ENCODE measurements at regions not wholly inside any gene's neighbourhood (a gene's known extent, or its start where the extent isn't known, plus 50 kb on each side); places are given as distances from the start of the nearest gene placed in this dataset.

DNA sequence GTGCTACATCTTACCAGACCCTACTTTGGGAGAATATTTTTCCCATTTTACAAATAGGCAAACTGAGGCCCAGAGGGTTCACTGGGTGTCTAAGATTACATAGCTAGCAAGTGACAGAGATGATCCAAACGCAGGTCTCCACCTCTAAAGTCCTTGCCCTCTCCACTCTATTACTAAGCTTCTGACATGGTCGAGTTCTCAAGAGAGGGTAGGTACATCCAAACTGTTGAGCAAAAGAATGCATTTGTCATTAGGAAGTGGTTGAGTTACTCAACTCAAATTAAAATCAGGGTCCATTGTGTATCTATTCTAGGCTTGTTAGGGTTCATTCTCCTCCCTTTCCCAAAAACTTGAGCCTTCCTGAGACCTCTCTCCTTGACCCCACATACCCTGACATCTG lies 680.6 kb upstream of the FANCL start:
- H3K27me3 ChIP-seq = no peaks in the 10 kb centered on the region

DNA sequence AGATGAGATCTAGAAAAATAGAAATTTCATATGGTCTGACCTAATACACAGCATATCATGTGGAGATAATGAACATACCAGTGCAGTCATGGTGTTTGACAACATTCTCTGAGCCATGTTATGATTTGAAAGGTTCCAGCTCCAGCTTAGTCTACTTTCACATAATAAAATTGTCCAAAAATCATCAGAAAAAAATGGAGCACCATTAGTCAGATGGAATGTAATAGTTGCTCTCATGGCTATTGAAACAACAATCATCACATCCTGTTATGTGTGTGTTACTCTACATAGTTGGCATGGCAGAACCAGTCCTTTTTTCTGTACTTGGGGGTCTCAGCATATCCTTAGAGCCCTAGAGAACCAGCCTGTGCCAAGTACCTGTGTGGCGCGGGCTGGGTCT lies 678.9 kb upstream of the FANCL start:
- intact Hi-C loops (cut with DNase I; ENCODE audit: low total_unique reads) = no loop called here
- no peak overlapping the region for H3K27ac ChIP-seq
- no peak for DNase-seq (ENCODE audit: low spot score in 2 of 2)

More for the DNA sequence above, 680.6 kb upstream of the FANCL start:
- Histone ChIP-seq H3K9me3 (no peaks in the 10 kb centered on the region), H3K36me3 (no peaks in the 10 kb centered on the region), H3K4me3 (no peak overlapping the region), H3K27ac (no peak overlapping the region), H3K4me1 (no peaks in the 10 kb centered on the region)
- DNase-seq (ENCODE audit: low spot score in 2 of 2) = no peak
- TF ChIP-seq, protein P1, sequence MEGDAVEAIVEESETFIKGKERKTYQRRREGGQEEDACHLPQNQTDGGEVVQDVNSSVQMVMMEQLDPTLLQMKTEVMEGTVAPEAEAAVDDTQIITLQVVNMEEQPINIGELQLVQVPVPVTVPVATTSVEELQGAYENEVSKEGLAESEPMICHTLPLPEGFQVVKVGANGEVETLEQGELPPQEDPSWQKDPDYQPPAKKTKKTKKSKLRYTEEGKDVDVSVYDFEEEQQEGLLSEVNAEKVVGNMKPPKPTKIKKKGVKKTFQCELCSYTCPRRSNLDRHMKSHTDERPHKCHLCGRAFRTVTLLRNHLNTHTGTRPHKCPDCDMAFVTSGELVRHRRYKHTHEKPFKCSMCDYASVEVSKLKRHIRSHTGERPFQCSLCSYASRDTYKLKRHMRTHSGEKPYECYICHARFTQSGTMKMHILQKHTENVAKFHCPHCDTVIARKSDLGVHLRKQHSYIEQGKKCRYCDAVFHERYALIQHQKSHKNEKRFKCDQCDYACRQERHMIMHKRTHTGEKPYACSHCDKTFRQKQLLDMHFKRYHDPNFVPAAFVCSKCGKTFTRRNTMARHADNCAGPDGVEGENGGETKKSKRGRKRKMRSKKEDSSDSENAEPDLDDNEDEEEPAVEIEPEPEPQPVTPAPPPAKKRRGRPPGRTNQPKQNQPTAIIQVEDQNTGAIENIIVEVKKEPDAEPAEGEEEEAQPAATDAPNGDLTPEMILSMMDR (IDR thresholded peaks at IDR 0.05) = no peak
- no peak for TF ChIP-seq POLR2AphosphoS5 (IDR thresholded peaks at IDR 0.05)
- intact Hi-C loops (cut with DNase I; ENCODE audit: low total_unique reads) = no loop called here

DNA sequence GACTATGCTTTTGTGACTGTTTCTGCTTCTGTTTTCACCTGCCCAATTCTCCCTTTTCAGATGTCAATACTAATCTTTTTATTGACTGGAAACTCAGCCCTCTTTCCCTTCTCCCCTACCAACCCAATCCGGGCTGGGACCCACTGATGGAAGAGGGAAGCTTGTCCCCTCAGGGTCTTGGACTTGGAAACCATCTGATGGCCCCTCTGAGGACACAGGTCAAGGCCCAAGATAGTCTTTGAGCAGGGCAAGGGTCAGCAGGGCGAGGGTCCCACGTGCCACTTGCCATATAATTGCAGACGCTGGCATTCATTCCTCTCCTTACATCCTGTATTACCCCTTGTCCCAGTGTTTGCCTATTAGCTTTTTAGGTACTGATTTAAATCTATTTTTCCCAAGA lies 678.2 kb upstream of the FANCL start:
- no peak for TF ChIP-seq POLR2AphosphoS5 (IDR thresholded peaks at IDR 0.05)
- H3K27ac ChIP-seq = no peak overlapping the region
- no peaks in the 10 kb centered on the region for H3K36me3 ChIP-seq
- no peaks in the 10 kb centered on the region for H3K4me1 ChIP-seq
- intact Hi-C loops (cut with DNase I; ENCODE audit: low total_unique reads) = no loop called here
- H3K9me3 ChIP-seq = no peaks in the 10 kb centered on the region
- no peak for DNase-seq (ENCODE audit: low spot score in 2 of 2)
- H3K27me3 ChIP-seq = no peaks in the 10 kb centered on the region
- no peak overlapping the region for H3K4me3 ChIP-seq

More for the DNA sequence above, 678.9 kb upstream of the FANCL start:
- no peaks in the 10 kb centered on the region for H3K27me3 ChIP-seq
- TF ChIP-seq, protein P1 (IDR thresholded peaks at IDR 0.05) = no peak
- TF ChIP-seq POLR2AphosphoS5 (IDR thresholded peaks at IDR 0.05) (no peak), POLR2A (IDR thresholded peaks at IDR 0.05) (no peak)
- H3K4me1 ChIP-seq = no peaks in the 10 kb centered on the region
- H3K4me3 ChIP-seq = no peak overlapping the region
- no peaks in the 10 kb centered on the region for H3K9me3 ChIP-seq
- no peaks in the 10 kb centered on the region for H3K36me3 ChIP-seq

DNA sequence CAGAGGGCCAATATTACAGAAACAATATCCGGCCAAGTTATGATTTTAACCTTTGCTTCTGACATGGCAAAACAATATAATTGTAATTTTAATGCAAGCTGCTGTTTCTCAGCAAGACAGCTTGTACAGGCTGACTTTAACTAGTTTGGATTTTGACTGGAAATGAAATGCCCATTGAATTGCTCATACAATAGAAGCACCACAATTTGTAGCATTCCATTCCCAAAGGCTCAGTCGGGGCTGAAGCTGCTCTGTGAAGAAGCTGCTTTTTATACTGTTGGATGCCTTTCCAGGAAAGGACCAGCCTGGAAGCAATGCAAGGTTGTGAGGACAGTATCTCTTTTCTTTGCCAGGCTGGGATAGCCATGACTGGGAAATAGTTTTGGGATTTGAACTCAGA lies 677.0 kb upstream of the FANCL start:
- H3K27me3 ChIP-seq = no peaks in the 10 kb centered on the region
- DNase-seq (ENCODE audit: low spot score in 2 of 2) = no peak
- no peaks in the 10 kb centered on the region for H3K9me3 ChIP-seq
- no peaks in the 10 kb centered on the region for H3K36me3 ChIP-seq
- TF ChIP-seq POLR2A (IDR thresholded peaks at IDR 0.05) (no peak), POLR2AphosphoS5 (IDR thresholded peaks at IDR 0.05) (no peak)
- TF ChIP-seq, protein P1 (IDR thresholded peaks at IDR 0.05) = no peak
- no peak overlapping the region for H3K27ac ChIP-seq
- intact Hi-C loops (cut with DNase I; ENCODE audit: low total_unique reads) = no loop called here
- no peaks in the 10 kb centered on the region for H3K4me1 ChIP-seq
- no peak overlapping the region for H3K4me3 ChIP-seq

DNA sequence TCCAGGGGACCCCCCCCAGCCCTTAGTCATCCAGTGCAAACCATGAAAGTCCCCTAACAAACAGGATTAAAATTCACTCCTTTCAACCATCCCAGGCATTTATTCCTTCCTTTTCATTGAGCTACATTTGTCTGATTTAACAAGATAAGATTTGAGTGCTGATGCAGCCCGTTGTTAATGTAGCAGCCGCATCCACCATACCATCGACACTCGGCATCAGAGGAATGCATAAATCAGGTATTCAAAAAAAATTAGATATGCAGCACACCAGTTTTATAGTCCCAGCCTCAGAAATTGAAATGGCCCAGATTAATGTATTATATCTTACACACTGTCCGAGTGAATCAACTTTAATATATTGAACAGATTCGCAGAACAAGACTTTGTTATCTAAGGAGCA lies 676.5 kb upstream of the FANCL start:
- Histone ChIP-seq H3K36me3 (no peaks in the 10 kb centered on the region), H3K9me3 (no peaks in the 10 kb centered on the region), H3K4me1 (no peaks in the 10 kb centered on the region), H3K27ac (no peak overlapping the region), H3K27me3 (no peaks in the 10 kb centered on the region), H3K4me3 (no peak overlapping the region)
- intact Hi-C loops (cut with DNase I; ENCODE audit: low total_unique reads) = no loop called here
- no peak for DNase-seq (ENCODE audit: low spot score in 2 of 2)
- TF ChIP-seq, protein P1 (IDR thresholded peaks at IDR 0.05) = no peak
- TF ChIP-seq POLR2A (IDR thresholded peaks at IDR 0.05) (no peak), POLR2AphosphoS5 (IDR thresholded peaks at IDR 0.05) (no peak)

DNA sequence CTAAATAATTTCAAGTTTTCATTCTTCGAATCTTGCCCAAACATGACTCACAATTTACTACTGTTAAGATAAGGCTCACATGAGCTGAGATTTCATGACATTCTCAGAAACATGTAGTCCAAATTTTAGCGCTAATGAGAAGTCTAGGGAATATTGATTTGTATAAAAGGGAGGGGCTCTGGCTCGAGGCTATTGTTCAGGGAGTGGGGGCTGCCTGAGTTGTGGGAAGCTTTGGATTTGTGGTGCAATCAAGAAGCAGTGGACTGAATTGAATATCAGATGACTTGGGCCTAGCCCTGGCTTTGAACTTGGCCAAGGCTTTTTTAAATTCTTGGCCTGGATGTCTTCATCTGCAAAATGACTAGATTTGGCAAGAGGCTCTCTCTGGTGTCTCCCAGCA lies 674.9 kb upstream of the FANCL start:
- H3K4me3 ChIP-seq = no peak overlapping the region
- DNase-seq (ENCODE audit: low spot score in 2 of 2) = no peak
- H3K27ac ChIP-seq = no peak overlapping the region
- no peaks in the 10 kb centered on the region for H3K9me3 ChIP-seq
- TF ChIP-seq POLR2A (IDR thresholded peaks at IDR 0.05) (no peak), POLR2AphosphoS5 (IDR thresholded peaks at IDR 0.05) (no peak)
- TF ChIP-seq, protein P1 (IDR thresholded peaks at IDR 0.05) = no peak
- no peaks in the 10 kb centered on the region for H3K4me1 ChIP-seq
- H3K36me3 ChIP-seq = no peaks in the 10 kb centered on the region
- intact Hi-C loops (cut with DNase I; ENCODE audit: low total_unique reads) = no loop called here
- no peaks in the 10 kb centered on the region for H3K27me3 ChIP-seq
